ENCODE measurements at regions not wholly inside any gene's neighbourhood (a gene's known extent, or its start where the extent isn't known, plus 50 kb on each side); places are given as distances from the start of the nearest gene placed in this dataset.

- DNase-seq: no peak
Observed at GRCh38 chr22:48450188-48450825, 1377.4 kb downstream of the BRD1 start.

GRCh38 chr22:48449466-48450187 lies 1378.0 kb downstream of the BRD1 start:
- no peak for DNase-seq

DNA sequence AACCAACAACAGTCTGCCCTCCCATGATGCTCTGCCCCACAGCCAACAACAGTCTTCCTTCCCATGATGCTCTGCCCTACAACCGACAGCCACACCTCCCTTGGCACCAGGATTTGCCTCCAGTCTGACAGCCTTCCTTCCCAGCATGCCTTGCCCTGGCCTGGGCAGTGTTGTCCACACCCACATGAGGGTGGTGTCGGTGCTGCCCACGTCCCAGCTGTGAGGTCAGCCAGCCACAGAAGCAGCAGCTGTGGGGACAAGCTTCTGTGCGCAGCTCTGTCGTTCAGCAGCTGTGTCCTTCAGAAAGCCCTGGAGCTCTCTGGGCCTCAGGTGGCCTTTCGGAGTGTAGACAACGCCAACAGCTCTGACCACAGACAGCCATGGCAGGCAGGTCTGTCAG lies 1378.9 kb downstream of the BRD1 start:
- DNase-seq: no peak

DNA sequence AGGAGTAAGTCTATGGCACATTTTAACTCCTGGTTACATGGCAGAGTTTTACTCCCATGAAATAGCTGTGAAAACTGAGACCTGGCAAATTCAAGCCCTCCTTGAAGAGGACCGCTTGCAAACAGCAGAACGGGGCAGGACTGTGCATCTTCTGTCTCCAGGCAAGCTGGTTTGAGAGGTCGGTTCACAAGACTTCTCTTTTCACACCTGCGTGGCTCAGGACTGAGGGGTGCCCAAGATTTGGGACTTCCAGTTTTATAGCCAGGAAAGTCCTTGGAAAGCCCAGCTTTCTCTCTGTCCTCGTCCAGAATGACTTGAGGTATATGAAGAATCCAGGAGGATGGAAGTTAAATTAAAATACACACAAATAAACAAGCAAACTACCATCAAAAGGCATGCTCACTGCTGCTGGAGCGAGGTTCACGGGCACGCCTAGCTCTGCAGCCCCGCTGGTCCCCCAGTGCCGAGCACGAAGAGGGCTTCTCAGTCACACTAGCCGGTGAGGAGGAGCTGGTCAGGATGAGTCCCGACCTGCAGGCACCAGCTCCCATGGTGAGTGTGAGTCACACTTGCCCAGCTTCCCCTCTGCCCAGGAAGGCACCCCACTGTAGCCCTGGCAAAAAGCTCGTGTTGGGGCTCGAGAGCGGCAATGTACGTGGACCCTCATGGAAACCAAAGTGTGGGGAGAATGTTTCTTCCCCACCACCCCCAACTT lies 1382.4 kb downstream of the BRD1 start:
- no peak for DNase-seq

- DNase-seq: no peak
Observed at GRCh38 chr22:48444320-48445112, 1383.2 kb downstream of the BRD1 start.

DNA sequence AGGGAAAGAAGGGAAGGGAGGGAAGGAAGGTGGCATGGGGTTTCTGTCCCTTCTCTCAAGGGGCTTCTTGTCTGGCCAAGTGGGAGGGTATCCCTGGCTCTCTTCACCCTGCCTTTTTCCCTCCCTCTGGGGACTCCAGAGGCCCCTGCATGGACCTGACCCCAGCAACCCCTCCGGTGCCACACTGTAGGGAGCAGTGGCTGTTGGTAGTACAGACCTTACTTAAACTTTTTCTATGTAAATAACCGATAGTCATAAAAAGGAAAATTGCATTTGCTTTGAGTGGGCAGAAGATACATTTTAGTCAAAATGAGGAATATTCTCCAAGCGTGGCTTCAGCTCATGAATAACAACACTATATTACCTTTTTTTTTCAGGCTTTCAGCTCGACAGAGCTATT lies 1384.0 kb downstream of the BRD1 start:
- no peak for DNase-seq

GRCh38 chr22:48442663-48443062 lies 1385.0 kb downstream of the BRD1 start:
- DNase-seq: no peak

GRCh38 chr22:48441553-48441850 lies 1386.2 kb downstream of the BRD1 start:
- no peak for DNase-seq

GRCh38 chr22:48440673-48441552 lies 1386.8 kb downstream of the BRD1 start:
- DNase-seq: no peak

DNA sequence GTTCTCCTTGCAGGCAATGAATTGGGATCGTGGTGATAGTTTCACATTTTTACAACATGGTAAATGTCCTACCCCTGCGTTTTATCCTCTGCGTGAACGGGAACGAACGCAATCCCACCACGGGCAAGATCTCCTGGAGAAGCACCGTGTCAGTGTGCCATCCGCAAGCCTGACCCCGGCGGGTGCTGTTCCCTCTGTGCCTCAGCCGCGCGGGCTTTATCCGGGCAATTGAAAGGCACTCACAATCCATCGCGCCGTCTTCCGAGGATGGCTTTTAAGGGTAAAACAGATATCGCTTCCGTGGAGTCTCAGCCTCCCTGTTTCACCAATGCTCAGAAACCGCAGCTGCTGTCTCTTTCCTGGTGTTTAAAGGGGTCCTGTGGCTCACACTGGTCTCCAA lies 1387.5 kb downstream of the BRD1 start:
- no peak for DNase-seq

DNA sequence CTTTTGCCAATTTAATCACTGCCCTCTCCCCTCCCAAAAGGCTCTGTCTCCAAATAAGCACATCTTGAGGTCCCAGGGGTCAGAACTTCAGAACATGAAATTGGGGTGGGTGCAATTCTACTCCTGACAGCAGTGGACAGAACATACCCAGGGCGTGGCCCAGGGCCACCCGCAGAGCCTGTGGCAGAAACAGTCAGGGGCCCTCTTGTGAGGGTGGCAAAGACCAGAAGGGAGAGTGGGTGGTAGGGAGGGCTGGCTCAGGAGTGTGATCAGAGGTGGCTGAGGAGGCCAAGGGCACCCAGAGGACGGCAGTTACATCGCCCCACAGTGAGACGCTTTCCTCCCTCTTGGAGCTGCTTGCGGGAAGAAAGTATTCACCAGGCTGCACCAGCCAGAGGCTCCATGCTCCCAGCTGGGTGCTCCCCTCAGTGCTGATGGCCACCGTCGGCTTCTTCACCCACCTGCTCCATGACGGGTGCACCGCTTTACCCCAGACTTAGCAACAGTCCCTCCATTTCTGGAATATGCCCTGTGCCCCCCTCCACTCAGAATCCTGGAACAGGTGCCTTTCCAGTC lies 1388.0 kb downstream of the BRD1 start:
- DNase-seq: no peak

DNA sequence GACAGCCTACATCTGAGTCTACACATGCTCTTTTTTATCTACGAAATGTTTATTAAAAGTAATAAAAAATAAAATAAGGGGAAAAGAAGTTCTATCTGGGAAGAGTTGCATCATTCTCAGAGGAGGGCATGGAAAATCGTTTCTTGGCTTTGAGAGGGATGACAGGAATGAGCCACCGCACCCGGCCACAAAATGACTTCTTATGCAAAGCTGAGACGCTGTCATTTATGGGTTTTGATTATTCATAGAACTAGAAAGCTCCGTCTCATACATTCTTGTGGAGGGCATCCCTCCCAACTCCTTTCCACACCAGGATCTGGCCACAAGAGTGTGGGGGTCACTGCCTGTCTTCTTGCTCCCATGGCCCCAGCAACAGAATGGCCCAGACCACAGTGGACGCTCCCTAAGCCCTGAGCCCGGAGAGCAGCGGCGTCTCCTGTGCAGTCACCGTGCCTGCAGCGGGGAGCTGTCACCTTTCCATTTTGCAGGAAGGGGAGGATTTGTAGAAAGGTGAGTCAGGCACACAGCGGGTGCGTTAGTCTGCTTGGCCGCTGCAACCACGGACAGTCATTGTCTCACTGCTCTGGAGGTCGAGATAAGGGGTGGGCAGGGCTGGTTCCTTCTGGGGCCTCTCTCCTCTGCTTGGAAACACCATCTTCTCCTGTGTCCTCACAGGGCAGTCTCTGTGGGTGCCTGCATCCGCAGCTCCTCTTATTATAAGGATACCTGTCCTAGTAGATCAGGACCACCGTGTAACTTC lies 1388.7 kb downstream of the BRD1 start:
- no peak for DNase-seq

GRCh38 chr22:48438096-48438495 lies 1389.6 kb downstream of the BRD1 start:
- DNase-seq: no peak

GRCh38 chr22:48436201-48436931 lies 1391.3 kb downstream of the BRD1 start:
- DNase-seq: no peak

DNA sequence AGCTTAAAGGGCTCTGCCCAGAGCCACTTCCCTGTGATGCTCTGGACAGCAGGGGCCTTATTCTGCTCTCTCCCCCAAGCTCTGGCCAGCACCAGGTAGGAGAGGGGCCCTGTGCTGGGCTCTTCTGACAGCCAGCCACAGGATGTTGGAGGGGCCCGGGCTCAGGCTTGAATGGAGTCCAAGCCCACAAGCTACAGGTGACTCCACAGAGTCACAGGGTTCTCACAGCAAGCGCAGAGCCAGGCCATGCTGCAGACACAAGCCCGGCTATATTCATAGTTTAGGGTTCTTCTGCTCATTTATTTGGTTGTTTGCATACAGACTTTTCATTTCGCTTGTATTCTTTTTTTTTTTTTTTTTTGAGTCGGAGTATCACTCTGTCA lies 1392.8 kb downstream of the BRD1 start:
- DNase-seq: no peak

- DNase-seq: no peak
Observed at GRCh38 chr22:48434156-48434867, 1393.4 kb downstream of the BRD1 start.

GRCh38 chr22:48433647-48434046 lies 1394.0 kb downstream of the BRD1 start:
- no peak for DNase-seq

DNA sequence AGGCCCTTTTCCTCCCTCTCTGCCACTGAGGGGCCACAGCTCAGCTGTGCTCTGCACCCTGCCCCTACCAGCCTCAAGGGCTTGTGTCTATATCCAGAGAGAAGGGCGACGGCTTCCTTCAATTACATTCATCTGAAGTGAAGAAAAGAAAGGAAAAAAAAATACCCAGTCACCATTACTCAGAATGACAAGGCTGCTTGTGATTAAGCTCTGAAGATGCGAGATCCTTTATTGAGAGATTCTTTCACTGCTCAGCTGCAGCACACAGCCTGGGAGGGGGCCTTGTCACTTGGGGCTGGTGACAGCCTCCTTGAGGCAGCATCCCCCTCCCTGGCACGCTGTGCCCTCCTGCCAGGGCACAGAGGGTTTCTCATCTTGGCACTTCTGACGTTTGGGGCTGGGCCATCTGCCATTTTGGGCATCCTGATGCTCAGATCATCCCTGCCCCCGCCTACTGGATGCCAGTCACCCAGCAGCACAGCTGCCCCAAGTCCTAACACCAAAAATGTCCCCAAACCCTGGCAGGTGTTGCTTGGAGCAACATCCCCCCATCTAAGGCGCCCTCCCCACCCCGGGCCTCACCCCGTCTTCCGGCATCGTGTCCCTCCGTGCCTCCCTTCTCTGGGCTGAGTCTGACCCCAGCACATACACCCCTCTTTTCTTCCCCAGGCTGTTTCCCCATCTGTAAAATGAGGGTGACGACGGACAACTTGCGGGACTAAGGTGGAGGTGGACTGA lies 1394.7 kb downstream of the BRD1 start:
- no peak for DNase-seq
